Ammon's horn (tissue), 1 donor: ENCODE measurements at regions not wholly inside any gene's neighbourhood (a gene's known extent, or its start where the extent isn't known, plus 50 kb on each side); places are given as distances from the start of the nearest gene placed in this dataset.
"Not testable (repeated sequence)": the region's sequence is repeated elsewhere in the genome, so short reads cannot be mapped to it uniquely, and the experiment has no call there.

Experiments used
- DNase-seq: peaks from one replicate; pipeline ENCODE4 v3.0.0-alpha.2; 2016; ENCODE audit warnings: low spot score

DNA sequence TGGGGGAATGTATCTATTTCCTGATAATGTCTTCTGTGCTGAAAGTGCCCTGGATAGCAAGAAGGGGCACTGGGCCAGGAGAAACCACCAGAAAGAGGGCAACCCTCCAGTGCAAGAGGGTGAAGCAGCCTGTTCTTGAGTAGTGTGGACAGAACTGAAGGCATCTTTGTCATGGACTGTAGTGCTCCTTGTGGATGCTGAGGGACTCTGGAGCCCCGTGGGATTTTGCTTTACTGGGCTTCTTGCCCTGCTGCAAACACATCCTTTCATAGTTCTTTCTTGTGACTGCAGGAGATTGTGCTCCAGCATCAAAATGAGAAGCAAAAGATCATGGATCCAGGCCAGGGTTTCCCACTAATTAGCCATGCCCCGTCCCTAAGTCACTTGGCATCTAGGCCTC, 300.6 kb downstream of the ZNF326 start:
- DNase-seq, result no peak

- no peak for DNase-seq
Observed at GRCh38 chr1:90291431-90292216, 296.7 kb downstream of the ZNF326 start.

DNA sequence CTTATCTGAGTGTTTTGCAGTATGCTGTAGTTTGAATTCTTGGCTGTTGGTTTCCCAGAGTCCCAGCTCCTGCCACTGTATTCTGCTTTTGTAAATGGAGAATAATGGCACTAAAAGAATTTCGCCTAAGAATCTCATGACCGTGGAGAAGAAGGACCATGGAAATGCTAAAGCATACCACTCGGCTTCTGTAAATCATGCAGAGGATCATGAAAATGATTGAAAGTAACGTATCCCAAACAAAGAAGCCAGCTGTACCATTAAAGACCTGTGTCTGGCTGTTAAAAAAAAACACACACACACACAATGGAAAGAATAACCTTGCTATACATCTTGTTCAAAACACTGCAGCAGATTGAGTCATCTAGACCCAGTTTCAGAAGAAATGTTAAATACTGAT, 287.9 kb downstream of the ZNF326 start:
- no peak for DNase-seq

DNA sequence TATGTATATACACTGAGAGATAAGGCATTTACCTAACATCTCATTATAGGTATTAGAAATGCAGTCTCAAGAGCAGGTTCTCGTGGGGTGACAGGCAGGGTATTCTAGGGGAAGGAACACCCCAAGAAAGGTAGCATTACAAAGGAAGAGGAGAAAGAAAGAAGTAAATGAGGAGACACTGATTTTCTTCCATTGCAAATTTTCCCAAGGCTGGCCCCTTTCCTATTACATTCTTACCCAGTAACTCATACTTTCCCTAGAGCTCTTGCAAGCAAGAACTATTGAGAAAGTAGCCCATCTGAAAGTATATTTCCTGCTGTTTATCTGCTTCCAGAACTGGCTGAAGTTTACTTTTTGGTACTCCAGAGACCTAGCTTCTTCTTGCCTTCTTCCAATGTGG, 287.0 kb downstream of the ZNF326 start:
- not testable (repeated sequence) for DNase-seq

- no peak for DNase-seq
Observed at GRCh38 chr1:90277270-90277669, 282.4 kb downstream of the ZNF326 start.

GRCh38 chr1:90274376-90274775, 279.5 kb downstream of the ZNF326 start:
- no peak for DNase-seq

DNA sequence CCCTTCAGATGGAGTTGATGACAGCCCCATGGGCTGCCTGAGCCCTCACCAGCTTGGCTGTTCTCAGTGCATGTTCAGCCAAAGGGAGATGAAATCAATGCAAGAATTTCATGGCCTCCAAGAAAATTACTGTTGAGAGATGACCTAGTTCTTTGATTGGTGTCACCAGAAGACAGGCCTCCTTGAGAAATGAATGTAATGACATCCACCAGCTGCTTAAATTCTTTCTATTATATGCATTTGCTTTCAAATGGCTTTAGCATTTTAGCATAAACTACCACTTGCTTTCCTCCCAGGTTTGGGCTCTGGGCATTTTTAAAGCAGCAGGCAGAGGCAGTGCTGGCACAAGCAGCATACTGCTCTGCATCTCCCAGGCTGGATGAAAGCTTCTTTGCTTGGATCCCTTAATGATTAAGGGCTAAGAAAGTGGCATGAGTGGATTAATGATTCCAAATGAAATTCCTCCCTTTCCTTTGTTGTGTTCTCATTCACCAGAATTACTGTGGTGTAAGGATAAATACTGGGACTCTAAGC, 278.4 kb downstream of the ZNF326 start:
- DNase-seq, result no peak

GRCh38 chr1:90262791-90263190, 267.9 kb downstream of the ZNF326 start:
- DNase-seq, result no peak

DNA sequence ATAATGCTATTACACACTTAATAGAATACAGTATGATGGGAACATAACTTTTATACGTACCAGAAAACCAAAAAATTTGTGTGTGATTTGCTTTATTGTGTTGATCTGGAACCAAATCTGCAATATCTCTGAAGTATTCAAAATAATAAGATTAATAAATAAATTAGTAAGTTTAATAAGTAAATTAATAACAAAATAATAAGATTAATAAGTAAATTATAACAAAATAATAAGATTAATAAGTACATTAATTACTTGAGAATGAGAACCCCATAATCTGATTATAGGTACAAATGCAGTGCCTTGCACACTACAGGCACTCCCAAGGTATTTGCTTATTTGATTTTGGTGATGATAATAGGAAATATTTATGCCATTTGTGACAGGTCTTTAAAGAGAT, 267.4 kb downstream of the ZNF326 start:
- DNase-seq, result no peak

DNA sequence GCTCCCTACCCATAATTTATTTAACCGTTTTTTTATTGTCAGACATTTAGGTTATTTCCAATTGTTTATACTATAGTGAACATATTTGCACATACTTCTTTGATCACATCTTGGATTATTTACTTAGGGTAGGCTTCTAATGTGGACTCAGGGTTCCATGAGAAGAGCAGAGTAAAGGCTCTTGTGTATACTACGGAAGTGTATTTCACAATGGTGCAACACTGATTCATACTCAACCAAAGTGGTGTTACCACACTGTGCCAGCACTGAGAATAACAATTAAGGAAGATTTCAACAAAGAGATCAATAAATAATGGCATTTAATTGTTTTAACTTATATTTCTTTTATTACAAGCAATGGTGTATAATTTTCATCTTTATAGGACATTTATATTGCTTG, 251.2 kb downstream of the ZNF326 start:
- DNase-seq, result no peak

DNA sequence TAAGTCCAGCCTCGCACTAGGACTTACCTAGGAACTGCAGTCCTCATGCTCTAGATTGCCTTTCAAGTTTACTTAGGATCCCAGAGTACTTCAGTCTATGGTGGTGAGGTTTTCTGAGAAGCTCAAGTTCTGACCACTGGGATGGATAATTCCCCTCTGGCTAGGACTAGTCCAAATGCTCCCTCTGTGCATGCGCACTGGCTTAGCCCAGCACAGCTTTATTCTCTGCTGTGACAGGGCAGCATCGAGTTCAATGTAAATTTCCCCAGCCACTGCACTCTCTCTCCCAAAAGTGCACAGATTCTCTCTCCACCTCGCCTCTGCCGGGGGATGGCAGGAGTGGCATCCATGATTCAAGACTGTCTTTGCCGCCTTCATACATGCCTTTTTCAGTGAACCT, 241.6 kb downstream of the ZNF326 start:
- no peak for DNase-seq

- no peak for DNase-seq
Observed at GRCh38 chr1:90223401-90223800, 228.5 kb downstream of the ZNF326 start.

DNA sequence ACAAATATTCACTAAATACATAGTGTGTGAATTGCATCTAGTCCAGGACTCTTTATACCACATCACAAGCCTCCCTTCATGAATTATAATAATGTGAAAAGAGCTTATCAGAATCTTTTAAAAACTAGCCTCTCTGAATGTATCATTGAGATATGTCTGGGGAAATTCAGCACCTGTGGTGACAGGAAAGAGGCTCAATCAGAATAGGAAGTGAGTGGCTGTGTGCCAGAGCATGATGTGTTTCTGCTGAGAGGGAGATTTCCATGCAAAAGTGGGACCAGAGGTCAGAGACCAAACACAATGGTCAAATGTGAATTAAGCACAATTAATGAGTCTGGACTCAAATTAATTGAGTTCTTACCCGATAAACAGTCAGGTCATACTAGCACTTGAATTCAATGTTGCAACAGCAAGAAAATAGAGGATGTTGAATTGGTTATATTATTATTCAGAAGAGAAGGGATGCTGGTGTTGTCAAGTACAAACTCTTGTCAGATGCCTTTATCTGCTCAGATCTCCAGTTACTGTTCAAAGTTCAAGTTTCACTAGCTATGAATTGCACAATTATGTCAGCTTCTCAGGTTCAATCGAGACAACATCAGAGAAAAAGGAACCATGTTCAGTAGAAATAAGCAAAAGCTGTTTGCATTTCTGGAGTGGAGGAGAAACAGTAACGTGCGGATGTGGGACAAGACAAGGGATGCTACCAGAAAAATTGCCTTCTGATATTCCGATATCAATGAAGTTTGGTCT, 226.2 kb downstream of the ZNF326 start:
- no peak for DNase-seq

DNA sequence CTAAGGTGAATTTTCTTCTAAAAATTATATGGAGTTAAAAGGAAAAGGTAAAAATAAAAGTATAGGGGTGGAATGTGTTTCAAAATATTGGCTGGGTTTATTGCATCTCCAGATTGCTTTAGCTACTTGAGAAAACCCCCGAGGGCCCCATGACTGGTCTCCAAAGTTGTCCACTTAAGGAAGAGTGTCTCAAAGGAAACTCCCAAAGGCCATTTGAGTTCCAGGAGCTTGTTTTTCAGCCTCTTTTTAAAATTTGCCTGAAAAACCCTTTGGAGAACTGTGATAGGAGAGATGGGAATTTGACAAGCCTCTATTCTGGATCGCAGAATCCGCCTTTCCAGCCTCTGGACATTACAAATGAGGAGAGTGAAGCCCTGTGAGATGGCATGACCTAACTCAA, 225.6 kb downstream of the ZNF326 start:
- no peak for DNase-seq

DNA sequence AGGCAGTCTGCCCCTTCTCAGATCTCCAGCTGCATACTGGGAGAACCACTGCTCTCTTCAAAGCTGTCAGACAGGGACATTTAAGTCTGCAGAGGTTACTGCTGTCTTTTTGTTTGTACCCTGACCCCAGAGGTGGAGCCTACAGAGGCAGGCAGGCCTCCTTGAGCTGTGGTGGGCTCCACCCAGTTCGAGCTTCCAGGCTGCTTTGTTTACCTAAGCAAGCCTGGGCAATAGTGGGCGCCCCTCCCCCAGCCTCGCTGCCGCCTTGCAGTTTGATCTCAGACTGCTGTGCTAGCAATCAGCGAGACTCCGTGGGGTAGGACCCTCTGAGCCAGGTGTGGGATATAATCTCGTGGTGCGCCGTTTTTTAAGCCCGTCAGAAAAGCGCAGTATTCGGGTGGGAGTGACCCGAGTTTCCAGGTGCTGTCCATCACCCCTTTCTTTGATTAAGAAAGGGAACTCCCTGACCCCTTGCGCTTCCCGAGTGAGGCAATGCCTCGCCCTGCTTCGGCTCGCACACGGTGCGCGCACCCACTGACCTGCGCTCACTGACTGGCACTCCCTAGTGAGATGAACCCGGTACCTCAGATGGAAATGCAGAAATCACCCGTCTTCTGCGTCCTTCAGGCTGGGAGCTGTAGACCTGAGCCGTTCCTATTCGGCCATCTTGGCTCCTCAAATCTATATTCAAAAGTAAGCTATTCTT, 224.4 kb downstream of the ZNF326 start:
- DNase-seq, result not testable (repeated sequence)

DNA sequence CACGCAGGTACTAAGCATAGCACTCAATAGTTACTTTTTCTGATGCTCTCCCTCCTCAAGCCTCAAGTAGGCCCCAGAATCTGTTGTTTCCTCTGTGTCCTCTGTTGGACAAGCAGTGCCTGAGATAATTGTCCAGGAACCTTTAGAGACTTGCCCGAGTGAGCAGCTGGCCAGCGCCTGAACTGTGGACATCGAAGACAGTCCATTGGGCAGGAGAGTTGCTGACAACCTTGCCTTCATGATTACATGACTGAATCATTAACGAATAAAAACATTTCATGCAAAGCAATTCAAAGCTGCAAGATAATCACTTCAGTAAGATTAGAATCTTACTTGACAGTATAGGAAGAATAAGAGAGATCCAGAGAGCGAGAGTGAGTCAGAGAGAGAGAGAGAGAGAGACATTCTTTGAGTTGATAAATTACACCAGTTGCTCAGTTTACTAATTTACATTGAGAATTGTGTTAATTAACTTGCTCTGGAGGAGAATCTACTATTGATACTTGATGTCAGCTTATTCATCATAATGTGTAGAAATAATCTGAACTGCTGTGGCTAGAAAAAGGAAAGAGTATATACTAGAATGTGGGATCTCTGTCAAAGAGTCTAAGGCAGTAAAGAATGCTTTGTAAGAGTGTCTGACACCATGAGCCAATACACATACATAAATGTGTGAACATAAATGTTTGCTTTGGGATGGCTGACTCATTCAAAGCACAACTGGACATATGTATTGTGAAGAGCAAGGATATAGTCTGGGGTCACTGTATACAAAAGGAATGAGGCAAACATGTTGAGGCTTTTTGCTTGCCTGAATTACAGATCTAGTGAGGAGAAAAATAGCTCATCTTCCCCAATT, 216.0 kb downstream of the ZNF326 start:
- no peak for DNase-seq

DNA sequence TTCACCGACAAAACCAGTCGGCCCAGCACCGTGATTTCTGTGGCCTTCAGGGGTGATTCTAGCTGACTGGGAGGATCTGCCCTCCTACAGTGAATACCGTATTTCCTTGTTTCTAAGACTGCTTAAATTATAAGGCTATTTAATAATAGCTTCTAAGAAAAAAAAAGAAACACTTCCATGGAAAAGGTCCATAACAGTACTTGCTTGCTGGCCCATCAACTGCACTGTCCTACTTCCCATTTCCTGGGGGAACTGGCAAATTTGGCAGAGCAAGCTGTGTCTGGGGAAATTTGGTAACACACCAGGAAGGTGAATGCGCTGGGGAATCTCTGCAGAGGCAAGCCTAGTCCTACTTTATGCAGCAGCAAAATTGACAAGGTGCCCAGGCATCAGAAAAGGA, 214.0 kb downstream of the ZNF326 start:
- DNase-seq, result no peak

GRCh38 chr1:90206260-90206659, 211.3 kb downstream of the ZNF326 start:
- DNase-seq, result no peak

DNA sequence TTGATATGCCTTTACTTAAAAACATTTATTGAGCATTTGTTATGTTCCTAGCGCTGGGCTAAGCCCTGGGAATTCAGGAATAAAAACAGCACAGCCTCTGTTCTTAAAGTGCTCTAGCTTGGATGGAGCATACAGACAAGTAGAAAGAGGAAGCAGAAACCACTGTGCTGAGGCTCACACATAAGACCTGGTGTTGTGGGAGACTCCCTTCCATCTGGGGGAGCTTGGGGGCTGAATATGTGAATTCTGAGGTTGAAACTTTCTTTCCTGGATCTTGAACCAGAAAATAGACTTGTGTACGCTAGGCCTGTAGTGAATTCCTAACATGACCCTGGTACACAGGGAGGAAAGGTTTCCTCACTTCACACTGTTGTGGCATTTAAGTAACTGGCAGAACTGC, 209.9 kb downstream of the ZNF326 start:
- DNase-seq, result no peak

DNA sequence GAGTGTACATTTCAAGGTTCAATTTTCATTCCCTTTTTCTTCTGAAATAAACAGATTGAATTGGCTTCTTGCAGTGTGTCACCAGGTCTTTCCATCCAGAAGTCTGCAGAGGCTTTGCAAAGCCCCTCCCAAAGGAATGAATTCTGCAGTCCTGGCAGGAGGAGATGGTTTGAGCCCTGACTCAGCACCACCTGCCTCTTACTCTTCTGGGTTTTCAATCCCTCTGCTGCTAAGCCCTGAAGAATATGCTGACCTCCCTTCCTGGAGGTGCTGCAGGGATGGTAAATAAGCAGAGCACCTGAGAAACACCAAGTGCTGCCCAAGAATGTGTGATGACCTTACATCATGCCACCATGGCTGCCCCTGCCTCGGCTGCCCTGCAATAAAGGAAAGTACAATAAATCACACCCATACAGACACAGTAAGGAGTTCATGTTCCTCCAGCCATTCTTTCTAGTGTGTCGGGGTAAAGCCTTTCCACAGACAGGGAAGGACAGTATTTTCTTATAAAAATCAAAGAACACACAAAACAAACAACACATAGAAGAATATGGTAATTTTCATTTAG, 209.2 kb downstream of the ZNF326 start:
- DNase-seq, result no peak
